Fibroblast of lung (primary cell): ENCODE measurements at regions not wholly inside any gene's neighbourhood (a gene's known extent, or its start where the extent isn't known, plus 50 kb on each side); places are given as distances from the start of the nearest gene placed in this dataset.

Experiments
- DNase-seq, 2 donors: peaks; one replicate each; pipeline versions ENCODE4 v3.0.0 to v3.0.0-alpha.2; 2010; ENCODE audit warnings: low read depth in 2 of 2
- H2AFZ ChIP-seq: 2 replicates; pipeline ENCODE4 v1.5.1; 2012; ENCODE audit warnings: low read length, control low read depth, inconsistent platforms
- H3K27ac ChIP-seq: 2 replicates; pipeline ENCODE4 v1.5.1; 2011; ENCODE audit warnings: low read length, control low read depth; ENCODE audit not compliant: insufficient read depth
- H3K27me3 ChIP-seq: 2 replicates; pipeline ENCODE4 v1.5.1; 2011; ENCODE audit warnings: mild to moderate bottlenecking, low read length; ENCODE audit not compliant: control insufficient read depth, insufficient read depth
- H3K36me3 ChIP-seq: 2 replicates; pipeline ENCODE4 v1.5.1; 2011; ENCODE audit warnings: low read length; ENCODE audit not compliant: control insufficient read depth, insufficient read depth
- H3K4me1 ChIP-seq: 2 replicates; pipeline ENCODE4 v1.5.1; 2011; ENCODE audit warnings: low read length; ENCODE audit not compliant: control insufficient read depth, insufficient read depth; ENCODE audit errors: extremely low read depth
- H3K4me2 ChIP-seq: 2 replicates; pipeline ENCODE4 v1.5.1; 2011; ENCODE audit warnings: low read length, control low read depth; ENCODE audit not compliant: insufficient read depth; ENCODE audit errors: extremely low read depth
- H3K4me3 ChIP-seq, 4 experiments: fragments of 200-600 bp in 1 of 4; sonication (generic) in 1 of 4; replicated peaks in 1 of 4; 2 replicates each; pipeline ENCODE4 v1.5.1; 2011 to 2016; ENCODE audit warnings: low read length in 4 of 4, low read depth in 3 of 4, mild to moderate bottlenecking in 3 of 4, control low read depth in 2 of 4, inconsistent platforms in 1 of 4, mixed read lengths in 1 of 4; ENCODE audit not compliant: insufficient read depth in 1 of 4; ENCODE audit errors: control extremely low read depth in 1 of 4
- H3K79me2 ChIP-seq: 2 replicates; pipeline ENCODE4 v1.5.1; 2012; ENCODE audit warnings: mild to moderate bottlenecking, low read length, inconsistent platforms; ENCODE audit not compliant: control insufficient read depth, insufficient read depth
- H3K9ac ChIP-seq: 2 replicates; pipeline ENCODE4 v1.5.1; 2011; ENCODE audit warnings: mild to moderate bottlenecking, low read length, control low read depth; ENCODE audit not compliant: insufficient read depth
- H3K9me3 ChIP-seq: 2 replicates; pipeline ENCODE4 v1.5.1; 2012; ENCODE audit warnings: low read depth, low read length; ENCODE audit not compliant: control insufficient read depth, insufficient read depth
- H4K20me1 ChIP-seq: 2 replicates; pipeline ENCODE4 v1.5.1; 2011; ENCODE audit warnings: low read length; ENCODE audit not compliant: control insufficient read depth, insufficient read depth; ENCODE audit errors: extremely low read depth
- CTCF ChIP-seq, 2 donors: IDR thresholded peaks in 1 of 2; conservative IDR thresholded peaks in 1 of 2; 1 replicate in 1 of 2; 2 replicates in 1 of 2; pipeline ENCODE4 v1.5.1; 2011 to 2012; ENCODE audit warnings: low read length in 2 of 2, control low read depth in 1 of 2, inconsistent platforms in 1 of 2, low read depth in 1 of 2, mild to moderate bottlenecking in 1 of 2
- EZH2 ChIP-seq: IDR thresholded peaks from 2 replicates; pipeline ENCODE4 v1.5.1; 2012; ENCODE audit warnings: low read length, control low read depth, mild to moderate bottlenecking; ENCODE audit errors: missing control alignments

DNA sequence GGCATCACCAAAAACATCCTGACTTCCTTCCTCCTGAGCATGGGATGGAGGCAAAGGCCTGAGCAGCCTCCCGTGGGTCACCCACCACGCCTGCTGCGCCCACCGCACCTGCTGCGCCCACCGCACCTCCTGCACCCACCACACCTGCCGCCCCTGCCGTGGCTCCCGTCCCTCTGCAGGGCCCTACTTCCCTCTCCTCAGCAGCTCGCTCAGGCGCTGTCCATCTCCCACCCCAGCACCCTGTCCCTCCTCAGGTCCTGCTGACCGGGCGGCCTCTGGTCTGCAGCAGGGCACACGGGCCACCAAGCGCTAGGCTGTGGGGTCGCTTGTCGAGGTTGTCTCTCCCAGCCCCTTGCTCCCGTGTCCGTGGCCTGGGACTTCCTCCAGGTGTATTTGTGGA lies 72.7 kb upstream of the SLCO4A1 start:
- no peak for DNase-seq
- H3K4me1 ChIP-seq: no peaks in the 10 kb centered on the region
- no peaks in the 10 kb centered on the region for H3K36me3 ChIP-seq
- H3K79me2 ChIP-seq: no peaks in the 10 kb centered on the region
- no peak overlapping the region for H2AFZ ChIP-seq
- H3K27ac ChIP-seq: no peak overlapping the region
- no peak overlapping the region for H3K4me2 ChIP-seq
- H4K20me1 ChIP-seq: no peaks in the 10 kb centered on the region
- H3K9me3 ChIP-seq: no peaks in the 10 kb centered on the region
- H3K9ac ChIP-seq: no peak overlapping the region
- no peak overlapping the region for H3K4me3 ChIP-seq
- TF ChIP-seq EZH2 (no peak), CTCF (conservative IDR thresholded peaks at IDR 0.05 in 1 of 2, IDR thresholded peaks at IDR 0.05 in 1 of 2; ENCODE audit: low read depth in 1 of 2, low read length in 2 of 2) (no peak)
- H3K27me3 ChIP-seq: peaks cover 2% of the 10 kb centered on the region

GRCh38 chr20:62570403-62570802 lies 71.9 kb upstream of the SLCO4A1 start:
- H3K79me2 ChIP-seq: no peaks in the 10 kb centered on the region
- no peaks in the 10 kb centered on the region for H3K36me3 ChIP-seq
- H3K27ac ChIP-seq: no peak overlapping the region
- H4K20me1 ChIP-seq: no peaks in the 10 kb centered on the region
- no peak overlapping the region for H2AFZ ChIP-seq
- no peak overlapping the region for H3K9ac ChIP-seq
- no peaks in the 10 kb centered on the region for H3K9me3 ChIP-seq
- H3K4me1 ChIP-seq: no peaks in the 10 kb centered on the region
- peaks cover 2% of the 10 kb centered on the region for H3K27me3 ChIP-seq
- no peak overlapping the region for H3K4me2 ChIP-seq
- no peak overlapping the region for H3K4me3 ChIP-seq
- no peak for TF ChIP-seq EZH2
- TF ChIP-seq CTCF (conservative IDR thresholded peaks at IDR 0.05 in 1 of 2, IDR thresholded peaks at IDR 0.05 in 1 of 2; ENCODE audit: low read depth in 1 of 2, low read length in 2 of 2): no peak
- no peak for DNase-seq

- H3K9me3 ChIP-seq: no peaks in the 10 kb centered on the region
- no peak overlapping the region for H2AFZ ChIP-seq
- H3K4me2 ChIP-seq: no peak overlapping the region
- TF ChIP-seq EZH2 (no peak), CTCF (conservative IDR thresholded peaks at IDR 0.05 in 1 of 2, IDR thresholded peaks at IDR 0.05 in 1 of 2; ENCODE audit: low read depth in 1 of 2, low read length in 2 of 2) (no peak)
- no peaks in the 10 kb centered on the region for H3K79me2 ChIP-seq
- no peak overlapping the region for H3K27ac ChIP-seq
- H3K9ac ChIP-seq: no peak overlapping the region
- no peaks in the 10 kb centered on the region for H3K4me1 ChIP-seq
- H3K27me3 ChIP-seq: peaks cover 2% of the 10 kb centered on the region
- H4K20me1 ChIP-seq: no peaks in the 10 kb centered on the region
- DNase-seq: no peak
- no peaks in the 10 kb centered on the region for H3K36me3 ChIP-seq
- no peak overlapping the region for H3K4me3 ChIP-seq
Measured at GRCh38 chr20:62570897-62571668, 71.2 kb upstream of the SLCO4A1 start.
